Nephron progenitor cell (in vitro differentiated cells): ENCODE measurements at regions not wholly inside any gene's neighbourhood (a gene's known extent, or its start where the extent isn't known, plus 50 kb on each side); places are given as distances from the start of the nearest gene placed in this dataset.

Experiments
- DNase-seq: peaks from one replicate; pipeline ENCODE4 v3.0.0; 2021
- H3K27ac Mint-ChIP-seq: 2 replicates; pipeline ENCODE4 v1.8.0; 2021; ENCODE audit warnings: mild to moderate bottlenecking, moderate library complexity, mixed read lengths
- H3K27me3 Mint-ChIP-seq: 2 replicates; pipeline ENCODE4 v1.8.0; 2021; ENCODE audit warnings: mild to moderate bottlenecking, low read depth, mixed read lengths; ENCODE audit not compliant: poor library complexity
- H3K36me3 Mint-ChIP-seq: 2 replicates; pipeline ENCODE4 v1.8.0; 2021; ENCODE audit warnings: low read depth, mixed read lengths
- H3K4me1 Mint-ChIP-seq: 2 replicates; pipeline ENCODE4 v1.8.0; 2021; ENCODE audit warnings: mixed read lengths
- H3K4me3 Mint-ChIP-seq: 2 replicates; pipeline ENCODE4 v1.8.0; 2021; ENCODE audit warnings: mild to moderate bottlenecking, moderate library complexity, mixed read lengths
- H3K9me3 Mint-ChIP-seq: 2 replicates; pipeline ENCODE4 v1.8.0; 2021; ENCODE audit warnings: mild to moderate bottlenecking, moderate library complexity, mixed read lengths
- TF ChIP-seq, protein P1 (sequence below): fragments of 200-600 bp; sonication (generic); IDR thresholded peaks from 2 replicates; pipeline ENCODE4 v1.5.0; 2021; ENCODE audit warnings: antibody characterized with exemption

DNA sequence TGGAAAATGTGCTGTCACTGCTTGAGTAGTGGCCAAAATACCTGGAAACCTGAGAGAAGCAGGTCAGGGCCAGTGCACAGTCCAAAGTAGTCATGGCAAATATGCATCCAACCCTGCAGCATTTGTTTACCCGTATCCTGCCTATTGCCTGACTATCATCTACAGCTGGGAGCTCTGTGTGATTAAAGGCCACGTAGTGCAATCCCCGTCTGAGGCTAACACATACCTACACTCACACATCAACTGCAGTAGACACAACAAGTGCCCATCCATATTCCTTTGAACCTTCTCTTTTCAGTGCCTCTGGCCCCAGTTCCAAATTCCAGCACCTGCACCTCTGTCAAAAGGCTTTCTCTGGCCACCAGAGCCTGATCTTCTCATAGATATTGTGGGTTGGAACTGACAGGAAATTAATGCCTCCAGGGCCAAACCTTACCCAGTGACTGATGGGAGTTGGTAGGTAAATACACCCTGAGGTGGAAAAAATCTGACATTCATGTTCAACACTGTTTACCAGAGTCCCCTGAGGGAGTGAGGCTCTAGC, 383.0 kb downstream of the SETD4 start:
- TF ChIP-seq, protein P1, sequence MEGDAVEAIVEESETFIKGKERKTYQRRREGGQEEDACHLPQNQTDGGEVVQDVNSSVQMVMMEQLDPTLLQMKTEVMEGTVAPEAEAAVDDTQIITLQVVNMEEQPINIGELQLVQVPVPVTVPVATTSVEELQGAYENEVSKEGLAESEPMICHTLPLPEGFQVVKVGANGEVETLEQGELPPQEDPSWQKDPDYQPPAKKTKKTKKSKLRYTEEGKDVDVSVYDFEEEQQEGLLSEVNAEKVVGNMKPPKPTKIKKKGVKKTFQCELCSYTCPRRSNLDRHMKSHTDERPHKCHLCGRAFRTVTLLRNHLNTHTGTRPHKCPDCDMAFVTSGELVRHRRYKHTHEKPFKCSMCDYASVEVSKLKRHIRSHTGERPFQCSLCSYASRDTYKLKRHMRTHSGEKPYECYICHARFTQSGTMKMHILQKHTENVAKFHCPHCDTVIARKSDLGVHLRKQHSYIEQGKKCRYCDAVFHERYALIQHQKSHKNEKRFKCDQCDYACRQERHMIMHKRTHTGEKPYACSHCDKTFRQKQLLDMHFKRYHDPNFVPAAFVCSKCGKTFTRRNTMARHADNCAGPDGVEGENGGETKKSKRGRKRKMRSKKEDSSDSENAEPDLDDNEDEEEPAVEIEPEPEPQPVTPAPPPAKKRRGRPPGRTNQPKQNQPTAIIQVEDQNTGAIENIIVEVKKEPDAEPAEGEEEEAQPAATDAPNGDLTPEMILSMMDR = no peak
- Mint-ChIP-seq H3K27ac (no peak overlapping the region), H3K9me3 (no peaks in the 10 kb centered on the region), H3K4me3 (no peak overlapping the region), H3K27me3 (peaks cover 9% of the 10 kb centered on the region), H3K4me1 (no peaks in the 10 kb centered on the region), H3K36me3 (no peaks in the 10 kb centered on the region)
- DNase-seq = no peak

DNA sequence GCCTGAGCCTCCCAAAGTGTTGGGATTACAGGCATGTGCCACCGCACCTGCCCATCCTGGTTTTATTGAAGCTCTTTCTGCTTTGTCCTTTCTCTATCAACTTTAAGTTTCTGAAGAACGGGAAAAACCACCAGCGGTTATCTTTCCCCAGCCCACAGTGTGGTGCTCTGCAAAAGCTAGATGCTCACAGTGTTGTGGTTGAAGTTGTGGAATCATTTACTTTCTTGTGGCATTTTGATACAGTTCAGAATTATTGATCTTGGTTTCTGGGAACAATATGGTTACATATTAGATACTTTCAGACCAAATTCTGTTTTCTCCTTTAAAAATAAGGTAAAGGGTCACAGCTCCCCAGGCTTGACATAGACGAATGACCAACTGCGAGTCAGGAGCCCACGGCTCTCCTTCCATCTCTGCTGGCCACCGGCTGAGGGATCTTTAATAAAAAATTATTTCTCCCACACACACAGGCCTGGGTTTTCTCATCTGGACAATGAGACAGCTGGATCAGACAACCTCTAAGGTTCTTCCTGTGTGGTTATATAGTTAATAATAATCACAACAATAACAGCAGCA, 385.3 kb downstream of the SETD4 start:
- Mint-ChIP-seq H3K4me3 (no peak overlapping the region), H3K36me3 (no peaks in the 10 kb centered on the region), H3K27me3 (peaks cover 7% of the 10 kb centered on the region), H3K9me3 (no peaks in the 10 kb centered on the region), H3K4me1 (no peaks in the 10 kb centered on the region), H3K27ac (no peak overlapping the region)
- TF ChIP-seq, protein P1 = no peak
- no peak for DNase-seq

DNA sequence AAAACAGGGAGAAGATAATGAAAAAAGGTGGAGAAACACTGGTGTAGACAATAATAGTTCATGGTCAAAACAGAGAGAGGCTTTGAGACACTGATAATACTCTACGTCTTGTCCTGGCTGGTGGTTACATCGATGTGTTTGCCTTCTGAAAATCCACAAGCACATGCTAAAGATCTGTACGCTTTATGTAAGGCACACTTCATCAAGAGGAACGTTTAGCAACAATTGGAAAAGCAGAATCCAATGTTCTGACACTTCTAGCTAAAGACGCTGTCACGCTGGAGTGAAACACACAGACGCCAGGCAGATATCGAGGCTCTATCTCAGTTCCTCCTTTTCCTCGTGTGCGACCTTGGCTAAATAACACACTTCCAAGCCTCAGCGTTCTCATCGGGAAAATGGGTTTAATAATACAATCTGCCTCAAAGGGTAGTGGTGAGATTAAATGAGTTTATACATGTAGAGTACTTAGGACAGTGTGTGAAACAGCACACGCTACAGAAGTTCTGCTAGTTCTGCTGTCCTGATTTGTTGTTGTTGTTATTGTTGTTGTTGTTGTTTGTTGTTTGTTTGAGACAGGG, 386.1 kb downstream of the SETD4 start:
- TF ChIP-seq, protein P1 = no peak
- Mint-ChIP-seq H3K4me1 (no peaks in the 10 kb centered on the region), H3K27me3 (peaks cover 7% of the 10 kb centered on the region), H3K9me3 (no peaks in the 10 kb centered on the region), H3K4me3 (no peak overlapping the region), H3K36me3 (no peaks in the 10 kb centered on the region), H3K27ac (no peak overlapping the region)
- DNase-seq = no peak

DNA sequence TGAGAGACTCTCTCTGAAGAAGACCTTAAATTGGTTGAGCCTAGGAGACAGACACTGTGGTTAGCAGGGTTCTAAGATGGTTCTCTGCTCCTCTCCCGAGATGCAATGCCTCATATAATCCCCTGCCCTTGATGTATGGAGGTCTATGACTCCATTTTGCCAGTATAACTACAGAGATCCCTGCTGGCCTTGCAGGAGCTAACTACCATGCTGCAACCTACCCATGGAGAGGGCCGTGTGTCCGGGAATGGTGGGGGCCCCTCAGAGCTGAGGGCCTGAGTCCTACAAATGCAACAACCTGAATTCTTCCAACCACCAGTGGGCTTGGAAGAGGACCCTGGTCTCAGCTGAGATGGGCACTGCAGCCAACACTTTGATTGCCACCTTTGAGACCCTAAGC, 388.0 kb downstream of the SETD4 start:
- H3K4me3 Mint-ChIP-seq = no peak overlapping the region
- H3K36me3 Mint-ChIP-seq = no peaks in the 10 kb centered on the region
- no peak overlapping the region for H3K27ac Mint-ChIP-seq
- H3K9me3 Mint-ChIP-seq = no peaks in the 10 kb centered on the region
- no peak for DNase-seq
- H3K27me3 Mint-ChIP-seq = peaks cover 10% of the 10 kb centered on the region
- H3K4me1 Mint-ChIP-seq = no peaks in the 10 kb centered on the region
- TF ChIP-seq, protein P1 = no peak

DNA sequence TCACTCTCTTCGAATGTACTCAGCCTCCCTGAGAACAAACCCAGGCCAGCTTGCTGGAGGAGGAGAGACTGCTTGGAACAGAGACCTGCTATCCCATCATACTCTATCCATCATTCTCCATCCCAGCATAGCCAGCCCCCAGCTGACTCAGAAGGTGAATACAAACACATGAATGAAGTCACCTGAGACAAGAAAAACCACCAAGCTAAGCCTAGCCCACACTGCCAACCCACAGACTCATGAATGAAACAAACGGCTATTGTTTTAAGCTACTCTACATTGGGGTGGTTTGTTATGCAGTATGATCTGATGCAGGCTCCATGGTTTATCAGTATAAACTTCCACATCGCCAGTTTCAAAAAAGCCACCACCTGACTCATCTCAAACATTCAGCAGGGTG, 395.6 kb downstream of the SETD4 start:
- H3K36me3 Mint-ChIP-seq = no peaks in the 10 kb centered on the region
- no peak overlapping the region for H3K27ac Mint-ChIP-seq
- H3K27me3 Mint-ChIP-seq = peaks cover 7% of the 10 kb centered on the region
- H3K4me3 Mint-ChIP-seq = no peak overlapping the region
- TF ChIP-seq, protein P1 = no peak
- no peak for DNase-seq
- H3K9me3 Mint-ChIP-seq = no peaks in the 10 kb centered on the region
- no peaks in the 10 kb centered on the region for H3K4me1 Mint-ChIP-seq
